GM18511 (cell line): ENCODE measurements at regions not wholly inside any gene's neighbourhood (a gene's known extent, or its start where the extent isn't known, plus 50 kb on each side); places are given as distances from the start of the nearest gene placed in this dataset.

Source experiments
- ATAC-seq: cut with Tn5 transposase; IDR thresholded peaks from one replicate; pipeline ENCODE4 v1.9.1; 2021; ENCODE audit warnings: mild to moderate bottlenecking, moderate library complexity; ENCODE audit not compliant: unreplicated experiment

- ATAC-seq = no peak
Measured at GRCh38 chr11:92692826-92693546, 276.5 kb upstream of the MTNR1B start.

GRCh38 chr11:92696076-92696475 lies 273.4 kb upstream of the MTNR1B start:
- no peak for ATAC-seq

GRCh38 chr11:92697461-92698312 lies 271.8 kb upstream of the MTNR1B start:
- ATAC-seq = no peak

GRCh38 chr11:92698742-92699141 lies 270.7 kb upstream of the MTNR1B start:
- ATAC-seq = no peak

- no peak for ATAC-seq
Measured at GRCh38 chr11:92702037-92702804, 267.2 kb upstream of the MTNR1B start.

- ATAC-seq = no peak
Measured at GRCh38 chr11:92702805-92703448, 266.5 kb upstream of the MTNR1B start.

- ATAC-seq = no peak
Measured at GRCh38 chr11:92703449-92703830, 266.0 kb upstream of the MTNR1B start.

- ATAC-seq = no peak
Measured at GRCh38 chr11:92707173-92707619, 262.3 kb upstream of the MTNR1B start.

GRCh38 chr11:92707665-92708064 lies 261.8 kb upstream of the MTNR1B start:
- no peak for ATAC-seq

- ATAC-seq = no peak
Measured at GRCh38 chr11:92709329-92709728, 260.1 kb upstream of the MTNR1B start.

- no peak for ATAC-seq
Measured at GRCh38 chr11:92711926-92712325, 257.5 kb upstream of the MTNR1B start.

GRCh38 chr11:92714111-92714510 lies 255.3 kb upstream of the MTNR1B start:
- ATAC-seq = no peak

GRCh38 chr11:92717240-92717639 lies 252.2 kb upstream of the MTNR1B start:
- ATAC-seq = no peak

- no peak for ATAC-seq
Measured at GRCh38 chr11:92720385-92720784, 249.1 kb upstream of the MTNR1B start.

GRCh38 chr11:92725352-92725751 lies 244.1 kb upstream of the MTNR1B start:
- no peak for ATAC-seq

- ATAC-seq = no peak
Measured at GRCh38 chr11:92727123-92727522, 242.3 kb upstream of the MTNR1B start.

GRCh38 chr11:92727769-92728168 lies 241.7 kb upstream of the MTNR1B start:
- no peak for ATAC-seq

GRCh38 chr11:92728628-92729027 lies 240.8 kb upstream of the MTNR1B start:
- no peak for ATAC-seq

- ATAC-seq = no peak
Measured at GRCh38 chr11:92735039-92735438, 234.4 kb upstream of the MTNR1B start.

- no peak for ATAC-seq
Measured at GRCh38 chr11:92738276-92738675, 231.2 kb upstream of the MTNR1B start.

- no peak for ATAC-seq
Measured at GRCh38 chr11:92739041-92739440, 230.4 kb upstream of the MTNR1B start.
